MM.1S (cell line): ENCODE measurements at regions not wholly inside any gene's neighbourhood (a gene's known extent, or its start where the extent isn't known, plus 50 kb on each side); places are given as distances from the start of the nearest gene placed in this dataset.

Experiments used
- EZH2 ChIP-seq: fragments of 300-600 bp; sonication (generic); optimal IDR thresholded peaks from 2 replicates; pipeline ENCODE3; 2017; ENCODE audit warnings: low read depth, mild to moderate bottlenecking, antibody characterized with exemption, low read length, mixed read lengths
- TF ChIP-seq, protein P1 (sequence below): fragments of 300-600 bp; sonication (generic); IDR thresholded peaks from 2 replicates; pipeline ENCODE4 v1.5.1; 2016; ENCODE audit warnings: antibody characterized with exemption, low read length, mixed read lengths

GRCh38 chr7:153327683-153328082 lies 568.1 kb downstream of the ACTR3B start:
- TF ChIP-seq, protein P1, sequence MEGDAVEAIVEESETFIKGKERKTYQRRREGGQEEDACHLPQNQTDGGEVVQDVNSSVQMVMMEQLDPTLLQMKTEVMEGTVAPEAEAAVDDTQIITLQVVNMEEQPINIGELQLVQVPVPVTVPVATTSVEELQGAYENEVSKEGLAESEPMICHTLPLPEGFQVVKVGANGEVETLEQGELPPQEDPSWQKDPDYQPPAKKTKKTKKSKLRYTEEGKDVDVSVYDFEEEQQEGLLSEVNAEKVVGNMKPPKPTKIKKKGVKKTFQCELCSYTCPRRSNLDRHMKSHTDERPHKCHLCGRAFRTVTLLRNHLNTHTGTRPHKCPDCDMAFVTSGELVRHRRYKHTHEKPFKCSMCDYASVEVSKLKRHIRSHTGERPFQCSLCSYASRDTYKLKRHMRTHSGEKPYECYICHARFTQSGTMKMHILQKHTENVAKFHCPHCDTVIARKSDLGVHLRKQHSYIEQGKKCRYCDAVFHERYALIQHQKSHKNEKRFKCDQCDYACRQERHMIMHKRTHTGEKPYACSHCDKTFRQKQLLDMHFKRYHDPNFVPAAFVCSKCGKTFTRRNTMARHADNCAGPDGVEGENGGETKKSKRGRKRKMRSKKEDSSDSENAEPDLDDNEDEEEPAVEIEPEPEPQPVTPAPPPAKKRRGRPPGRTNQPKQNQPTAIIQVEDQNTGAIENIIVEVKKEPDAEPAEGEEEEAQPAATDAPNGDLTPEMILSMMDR = no peak
- no peak for TF ChIP-seq EZH2
